Neural progenitor cell (in vitro differentiated cells): ENCODE measurements at regions not wholly inside any gene's neighbourhood (a gene's known extent, or its start where the extent isn't known, plus 50 kb on each side); places are given as distances from the start of the nearest gene placed in this dataset.

Source experiments
- EZH2 ChIP-seq: fragments of 200-600 bp; sonication (generic); IDR thresholded peaks from 2 replicates; pipeline ENCODE4 v1.6.1; 2017; ENCODE audit warnings: antibody characterized with exemption, mild to moderate bottlenecking, moderate library complexity
- TF ChIP-seq, protein P1 (sequence below): fragments of 200-600 bp; sonication (generic); IDR thresholded peaks from 2 replicates; pipeline ENCODE4 v1.5.1; 2017; ENCODE audit warnings: antibody characterized with exemption, mild to moderate bottlenecking

DNA sequence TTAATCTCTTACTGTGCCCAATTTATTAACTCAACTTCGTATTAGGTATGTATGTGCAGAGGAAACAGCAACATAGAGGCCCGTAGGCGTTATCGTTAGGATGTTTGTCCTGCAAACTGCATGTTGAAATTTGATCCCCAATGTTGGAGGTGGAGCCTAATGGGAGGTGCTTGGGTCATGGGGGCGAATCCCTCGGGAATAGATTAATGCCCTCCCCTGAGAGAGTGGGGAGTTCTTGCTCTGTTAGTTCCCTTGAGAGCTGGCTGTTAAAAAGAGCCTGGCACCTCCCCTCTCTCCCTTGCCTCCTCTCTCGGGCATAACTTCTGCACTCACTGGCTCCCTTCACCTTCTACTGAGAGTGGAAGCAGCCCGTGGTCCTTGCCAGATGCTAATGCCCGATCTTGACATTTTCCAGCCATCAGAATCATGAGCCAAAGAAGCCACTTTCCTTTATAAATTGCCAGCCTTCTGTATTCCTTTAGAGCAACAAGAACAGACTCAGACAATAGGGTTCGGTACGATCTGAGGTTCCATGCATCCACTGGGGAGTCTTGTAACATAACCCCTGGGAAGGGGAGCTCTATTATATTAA, 149.0 kb upstream of the RAB4A start:
- TF ChIP-seq, protein P1, sequence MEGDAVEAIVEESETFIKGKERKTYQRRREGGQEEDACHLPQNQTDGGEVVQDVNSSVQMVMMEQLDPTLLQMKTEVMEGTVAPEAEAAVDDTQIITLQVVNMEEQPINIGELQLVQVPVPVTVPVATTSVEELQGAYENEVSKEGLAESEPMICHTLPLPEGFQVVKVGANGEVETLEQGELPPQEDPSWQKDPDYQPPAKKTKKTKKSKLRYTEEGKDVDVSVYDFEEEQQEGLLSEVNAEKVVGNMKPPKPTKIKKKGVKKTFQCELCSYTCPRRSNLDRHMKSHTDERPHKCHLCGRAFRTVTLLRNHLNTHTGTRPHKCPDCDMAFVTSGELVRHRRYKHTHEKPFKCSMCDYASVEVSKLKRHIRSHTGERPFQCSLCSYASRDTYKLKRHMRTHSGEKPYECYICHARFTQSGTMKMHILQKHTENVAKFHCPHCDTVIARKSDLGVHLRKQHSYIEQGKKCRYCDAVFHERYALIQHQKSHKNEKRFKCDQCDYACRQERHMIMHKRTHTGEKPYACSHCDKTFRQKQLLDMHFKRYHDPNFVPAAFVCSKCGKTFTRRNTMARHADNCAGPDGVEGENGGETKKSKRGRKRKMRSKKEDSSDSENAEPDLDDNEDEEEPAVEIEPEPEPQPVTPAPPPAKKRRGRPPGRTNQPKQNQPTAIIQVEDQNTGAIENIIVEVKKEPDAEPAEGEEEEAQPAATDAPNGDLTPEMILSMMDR, result no peak
- TF ChIP-seq EZH2, result no peak
